Activated naive CD4-positive, alpha-beta T cell treated with anti-CD3 and anti-CD28 coated beads for 36 hours (primary cell): ENCODE measurements at regions not wholly inside any gene's neighbourhood (a gene's known extent, or its start where the extent isn't known, plus 50 kb on each side); places are given as distances from the start of the nearest gene placed in this dataset.

Experiments
- CTCF ChIA-PET: fragments of 350-600 bp; sonication (Branson Sonifier 250); formaldehyde crosslinking; loops from one replicate; lab custom pipeline; 2021; ENCODE audit warnings: antibody characterized with exemption; lab: Charles Lee
- DNase-seq: peaks from one replicate; pipeline ENCODE4 v3.0.0-alpha.2; 2020
- H3K27ac Mint-ChIP-seq: one replicate; pipeline ENCODE4 v1.8.0; 2021; ENCODE audit warnings: mild to moderate bottlenecking, mixed read lengths
- H3K27me3 Mint-ChIP-seq: one replicate; pipeline ENCODE4 v1.8.0; 2021; ENCODE audit warnings: low read depth, mixed read lengths
- H3K36me3 Mint-ChIP-seq: one replicate; pipeline ENCODE4 v1.8.0; 2021; ENCODE audit warnings: low read depth, mixed read lengths
- H3K4me1 Mint-ChIP-seq: one replicate; pipeline ENCODE4 v1.8.0; 2021; ENCODE audit warnings: low read depth, mixed read lengths
- H3K4me3 Mint-ChIP-seq: one replicate; pipeline ENCODE4 v1.8.0; 2021; ENCODE audit warnings: mild to moderate bottlenecking, moderate library complexity, mixed read lengths
- H3K9me3 Mint-ChIP-seq: one replicate; pipeline ENCODE4 v1.8.0; 2021; ENCODE audit warnings: mixed read lengths
- intact Hi-C: fragments of 100-400 bp; cut with micrococcal nuclease; formaldehyde crosslinking; loops from one replicate; pipeline ENCODE4 v1.15.1; 2023

DNA sequence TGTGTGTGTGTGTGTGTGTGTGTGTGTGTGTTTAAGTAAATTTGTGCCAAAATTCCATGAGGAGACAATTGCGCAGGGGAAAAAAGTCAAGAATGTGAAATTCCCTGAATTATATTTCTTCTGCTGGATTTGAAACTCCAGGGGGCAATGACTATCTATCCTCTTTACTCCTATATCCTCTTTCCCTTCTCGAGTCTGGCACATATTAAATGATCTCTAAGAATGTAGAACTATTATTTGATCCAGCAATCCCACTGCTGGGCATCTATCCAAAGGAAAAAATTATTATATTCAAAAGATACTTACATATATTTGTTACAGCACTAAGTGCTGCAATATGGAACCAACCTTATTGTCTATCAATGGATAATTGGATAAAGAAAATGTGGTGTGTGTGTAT, 350.1 kb upstream of the ADAMTS9 start:
- Mint-ChIP-seq H3K27me3 (no peaks in the 10 kb centered on the region), H3K4me1 (no peaks in the 10 kb centered on the region), H3K9me3 (peaks cover 5% of the 10 kb centered on the region), H3K27ac (no peak overlapping the region), H3K36me3 (no peaks in the 10 kb centered on the region), H3K4me3 (no peak overlapping the region)
- CTCF ChIA-PET = no interaction called here
- DNase-seq = no peak
- intact Hi-C loops = no loop called here

- H3K27ac Mint-ChIP-seq = no peak overlapping the region
- H3K4me1 Mint-ChIP-seq = no peaks in the 10 kb centered on the region
- no peak overlapping the region for H3K4me3 Mint-ChIP-seq
- no peak for DNase-seq
- no peaks in the 10 kb centered on the region for H3K36me3 Mint-ChIP-seq
- H3K27me3 Mint-ChIP-seq = no peaks in the 10 kb centered on the region
- H3K9me3 Mint-ChIP-seq = peaks cover 12% of the 10 kb centered on the region
- CTCF ChIA-PET = no interaction called here
- intact Hi-C loops = no loop called here
These were observed 347.4 kb upstream of the ADAMTS9 start for GRCh38 chr3:65035246-65035645.

DNA sequence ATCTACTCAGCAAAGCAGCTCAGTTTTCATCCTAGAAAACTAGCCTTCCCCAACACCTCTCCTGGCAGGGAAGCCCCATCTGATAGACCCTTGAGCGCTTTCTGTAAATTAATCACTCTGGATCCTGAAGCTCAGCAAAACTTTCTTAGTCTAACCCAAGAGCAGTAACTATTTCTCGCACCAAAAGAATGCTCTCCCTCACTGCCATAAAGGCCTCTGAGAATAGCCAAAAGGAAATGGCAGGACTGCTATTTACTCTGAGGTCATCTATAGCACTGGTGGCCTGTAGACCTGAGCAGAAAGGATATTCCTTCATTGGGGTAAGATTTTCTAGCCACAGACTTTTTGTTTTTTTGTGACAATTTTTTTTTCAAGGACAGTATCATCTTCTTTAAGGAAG, 345.8 kb upstream of the ADAMTS9 start:
- intact Hi-C loops = no loop called here
- CTCF ChIA-PET = interaction anchor here (1.4 kb wide), 1 partner anchor 19 kb away, joined by 4 read pairs; no protein-coding TSS in a partner anchor
- Mint-ChIP-seq H3K27me3 (no peaks in the 10 kb centered on the region), H3K9me3 (peaks cover 12% of the 10 kb centered on the region), H3K4me1 (no peaks in the 10 kb centered on the region), H3K4me3 (no peak overlapping the region), H3K36me3 (no peaks in the 10 kb centered on the region), H3K27ac (no peak overlapping the region)
- no peak for DNase-seq

- Mint-ChIP-seq H3K36me3 (no peaks in the 10 kb centered on the region), H3K4me3 (no peak overlapping the region), H3K9me3 (peaks cover 8% of the 10 kb centered on the region), H3K27ac (no peak overlapping the region), H3K4me1 (no peaks in the 10 kb centered on the region), H3K27me3 (no peaks in the 10 kb centered on the region)
- intact Hi-C loops = no loop called here
- CTCF ChIA-PET = no interaction called here
- no peak for DNase-seq
These were observed 343.2 kb upstream of the ADAMTS9 start for GRCh38 chr3:65030847-65031463.

- intact Hi-C loops = no loop called here
- Mint-ChIP-seq H3K4me3 (no peak overlapping the region), H3K9me3 (peaks cover 10% of the 10 kb centered on the region), H3K27me3 (no peaks in the 10 kb centered on the region), H3K36me3 (no peaks in the 10 kb centered on the region), H3K27ac (no peak overlapping the region), H3K4me1 (no peaks in the 10 kb centered on the region)
- DNase-seq = no peak
- CTCF ChIA-PET = no interaction called here
These were observed 342.3 kb upstream of the ADAMTS9 start for GRCh38 chr3:65030014-65030627.

- H3K9me3 Mint-ChIP-seq = peaks cover 10% of the 10 kb centered on the region
- CTCF ChIA-PET = no interaction called here
- H3K36me3 Mint-ChIP-seq = no peaks in the 10 kb centered on the region
- H3K4me1 Mint-ChIP-seq = no peaks in the 10 kb centered on the region
- no peak overlapping the region for H3K27ac Mint-ChIP-seq
- no peaks in the 10 kb centered on the region for H3K27me3 Mint-ChIP-seq
- intact Hi-C loops = no loop called here
- no peak overlapping the region for H3K4me3 Mint-ChIP-seq
- no peak for DNase-seq
These were observed 341.3 kb upstream of the ADAMTS9 start for GRCh38 chr3:65029130-65029529.

GRCh38 chr3:65028024-65028423, 340.2 kb upstream of the ADAMTS9 start:
- Mint-ChIP-seq H3K9me3 (peaks cover 10% of the 10 kb centered on the region), H3K4me1 (no peaks in the 10 kb centered on the region), H3K36me3 (no peaks in the 10 kb centered on the region), H3K27me3 (no peaks in the 10 kb centered on the region), H3K27ac (no peak overlapping the region), H3K4me3 (no peak overlapping the region)
- intact Hi-C loops = no loop called here
- DNase-seq = no peak
- CTCF ChIA-PET = no interaction called here

- Mint-ChIP-seq H3K27ac (no peak overlapping the region), H3K36me3 (no peaks in the 10 kb centered on the region), H3K4me1 (no peaks in the 10 kb centered on the region), H3K9me3 (peaks cover 10% of the 10 kb centered on the region), H3K27me3 (no peaks in the 10 kb centered on the region), H3K4me3 (no peak overlapping the region)
- CTCF ChIA-PET = no interaction called here
- DNase-seq = no peak
- intact Hi-C loops = no loop called here
These were observed 339.5 kb upstream of the ADAMTS9 start for GRCh38 chr3:65027335-65027734.

GRCh38 chr3:65026151-65026550, 338.4 kb upstream of the ADAMTS9 start:
- no peaks in the 10 kb centered on the region for H3K4me1 Mint-ChIP-seq
- CTCF ChIA-PET = no interaction called here
- DNase-seq = no peak

DNA sequence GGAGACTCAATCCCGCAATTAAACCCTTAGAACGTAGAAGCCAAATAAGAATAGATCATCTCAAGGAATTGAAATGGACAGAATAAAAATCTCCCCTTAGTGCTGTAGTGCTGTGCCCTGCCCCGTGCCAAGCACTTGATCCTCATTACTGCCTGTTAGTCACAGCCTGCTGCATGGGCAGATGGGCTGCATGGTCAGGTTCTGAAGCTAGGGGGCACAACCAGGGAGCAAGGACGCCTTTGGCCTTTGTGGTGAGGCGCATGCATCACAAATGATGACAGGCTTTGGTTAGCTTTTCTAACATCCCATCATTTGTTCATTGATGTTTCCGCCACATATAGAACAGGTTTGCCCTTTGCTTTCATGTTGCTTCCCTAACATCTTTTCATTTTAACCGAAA, 336.3 kb upstream of the ADAMTS9 start:
- Mint-ChIP-seq H3K9me3 (peaks cover 3% of the 10 kb centered on the region), H3K36me3 (no peaks in the 10 kb centered on the region), H3K4me1 (no peaks in the 10 kb centered on the region), H3K4me3 (no peak overlapping the region), H3K27ac (no peak overlapping the region), H3K27me3 (no peaks in the 10 kb centered on the region)
- no peak for DNase-seq
- CTCF ChIA-PET = no interaction called here
- intact Hi-C loops = no loop called here

More at GRCh38 chr3:65026151-65026550, 338.4 kb upstream of the ADAMTS9 start:
- H3K36me3 Mint-ChIP-seq = no peaks in the 10 kb centered on the region
- no peak overlapping the region for H3K27ac Mint-ChIP-seq
- no peaks in the 10 kb centered on the region for H3K27me3 Mint-ChIP-seq
- H3K9me3 Mint-ChIP-seq = peaks cover 10% of the 10 kb centered on the region
- intact Hi-C loops = no loop called here
- H3K4me3 Mint-ChIP-seq = no peak overlapping the region

- intact Hi-C loops = no loop called here
- CTCF ChIA-PET = no interaction called here
- no peaks in the 10 kb centered on the region for H3K9me3 Mint-ChIP-seq
- H3K27me3 Mint-ChIP-seq = no peaks in the 10 kb centered on the region
- no peak for DNase-seq
- H3K27ac Mint-ChIP-seq = no peak overlapping the region
- no peaks in the 10 kb centered on the region for H3K4me1 Mint-ChIP-seq
- no peaks in the 10 kb centered on the region for H3K36me3 Mint-ChIP-seq
- H3K4me3 Mint-ChIP-seq = no peak overlapping the region
These were observed 332.7 kb upstream of the ADAMTS9 start for GRCh38 chr3:65020281-65021160.

DNA sequence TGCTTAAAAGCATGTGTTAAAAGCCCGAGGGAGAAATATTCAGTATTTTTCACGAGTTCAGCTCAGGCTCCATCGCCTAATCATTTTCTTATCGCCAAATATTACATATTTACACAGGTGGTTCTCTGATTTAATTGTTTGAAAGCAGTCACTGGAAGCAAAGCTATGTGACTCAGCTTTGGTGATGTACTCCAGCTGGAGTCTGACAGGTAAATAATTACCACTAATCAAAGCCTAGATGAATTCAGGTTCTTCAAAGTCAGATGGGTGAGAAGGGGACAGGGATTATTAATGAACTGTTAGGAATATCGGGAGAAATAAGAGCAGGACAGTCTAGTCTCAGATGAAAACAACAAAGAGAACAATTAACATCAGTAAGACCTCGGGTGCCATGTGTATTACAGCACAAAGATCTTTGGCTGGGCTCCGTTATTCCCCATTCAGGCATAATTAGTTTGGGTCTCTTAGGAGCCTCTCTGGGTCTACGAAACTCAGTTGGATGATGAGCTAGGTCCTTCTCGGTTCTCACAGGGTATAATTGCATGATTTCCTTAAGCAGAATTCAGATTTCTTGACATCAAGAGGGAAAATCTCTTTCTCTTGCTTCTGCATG, 331.7 kb upstream of the ADAMTS9 start:
- intact Hi-C loops = no loop called here
- Mint-ChIP-seq H3K27ac (no peak overlapping the region), H3K4me3 (no peak overlapping the region), H3K4me1 (no peaks in the 10 kb centered on the region), H3K9me3 (peaks cover 3% of the 10 kb centered on the region), H3K27me3 (no peaks in the 10 kb centered on the region), H3K36me3 (no peaks in the 10 kb centered on the region)
- no peak for DNase-seq
- CTCF ChIA-PET = no interaction called here
